ENCODE measurements at regions not wholly inside any gene's neighbourhood (a gene's known extent, or its start where the extent isn't known, plus 50 kb on each side); places are given as distances from the start of the nearest gene placed in this dataset.

- no peak for DNase-seq
- CTCF ChIA-PET = no interaction called here
- Histone ChIP-seq H3K9me3 (ENCODE audit: control extremely low read depth in 1 of 5, control insufficient read depth in 4 of 5, insufficient read depth in 2 of 5, low read depth in 1 of 5, low read length in 4 of 5) (no peaks in the 10 kb centered on the region), H3K36me3 (ENCODE audit: control insufficient read depth in 4 of 4, insufficient read depth in 4 of 4, low read length in 3 of 4) (no peaks in the 10 kb centered on the region), H3K27ac (ENCODE audit: insufficient read depth in 1 of 2, low read depth in 1 of 2, low read length in 2 of 2, poor library complexity in 1 of 2, severe bottlenecking in 2 of 2) (no peak overlapping the region), H3K4me1 (ENCODE audit: control extremely low read depth in 1 of 4, control insufficient read depth in 4 of 4, insufficient read depth in 4 of 4, low read length in 3 of 4) (no peaks in the 10 kb centered on the region), H3K27me3 (replicated peaks in 2 of 5; ENCODE audit: control insufficient read depth in 4 of 5, insufficient read depth in 5 of 5, low read length in 4 of 5) (no peaks in the 10 kb centered on the region), H3K4me3 (ENCODE audit: control insufficient read depth in 1 of 7, extremely low read depth in 1 of 7, insufficient read depth in 4 of 7, low read depth in 2 of 7, low read length in 6 of 7) (no peak overlapping the region)
- POLR2A ChIA-PET = no interaction called here
- WGBS (ENCODE audit: insufficient coverage) = 100% methylated on average over 1 of the region's 2 CpGs
Measured at GRCh38 chr12:28824193-28824846, 324.8 kb upstream of the FAR2 start.

- Histone ChIP-seq H3K4me1 (ENCODE audit: control extremely low read depth in 1 of 4, control insufficient read depth in 4 of 4, insufficient read depth in 4 of 4, low read length in 3 of 4) (no peaks in the 10 kb centered on the region), H3K36me3 (ENCODE audit: control insufficient read depth in 4 of 4, insufficient read depth in 4 of 4, low read length in 3 of 4) (no peaks in the 10 kb centered on the region), H3K27me3 (replicated peaks in 2 of 5; ENCODE audit: control insufficient read depth in 4 of 5, insufficient read depth in 5 of 5, low read length in 4 of 5) (no peaks in the 10 kb centered on the region), H3K4me3 (ENCODE audit: control insufficient read depth in 1 of 7, extremely low read depth in 1 of 7, insufficient read depth in 4 of 7, low read depth in 2 of 7, low read length in 6 of 7) (no peak overlapping the region), H3K9me3 (ENCODE audit: control extremely low read depth in 1 of 5, control insufficient read depth in 4 of 5, insufficient read depth in 2 of 5, low read depth in 1 of 5, low read length in 4 of 5) (no peaks in the 10 kb centered on the region), H3K27ac (ENCODE audit: insufficient read depth in 1 of 2, low read depth in 1 of 2, low read length in 2 of 2, poor library complexity in 1 of 2, severe bottlenecking in 2 of 2) (no peak overlapping the region)
- ChIA-PET CTCF (no interaction called here), POLR2A (no interaction called here)
- no peak for DNase-seq
Measured at GRCh38 chr12:28824849-28825248, 324.2 kb upstream of the FAR2 start.

- no peak overlapping the region for H3K4me3 ChIP-seq (ENCODE audit: control insufficient read depth in 1 of 7, extremely low read depth in 1 of 7, insufficient read depth in 4 of 7, low read depth in 2 of 7, low read length in 6 of 7)
- H3K27ac ChIP-seq (ENCODE audit: insufficient read depth in 1 of 2, low read depth in 1 of 2, low read length in 2 of 2, poor library complexity in 1 of 2, severe bottlenecking in 2 of 2) = no peak overlapping the region
- POLR2A ChIA-PET = no interaction called here
- no peaks in the 10 kb centered on the region for H3K4me1 ChIP-seq (ENCODE audit: control extremely low read depth in 1 of 4, control insufficient read depth in 4 of 4, insufficient read depth in 4 of 4, low read length in 3 of 4)
- no peaks in the 10 kb centered on the region for H3K36me3 ChIP-seq (ENCODE audit: control insufficient read depth in 4 of 4, insufficient read depth in 4 of 4, low read length in 3 of 4)
- CTCF ChIA-PET = interaction anchor here (0.9 to 1.1 kb wide), 2 partner anchors 13 to 60 kb away, joined by 3 read pairs; no protein-coding TSS in a partner anchor
- no peaks in the 10 kb centered on the region for H3K27me3 ChIP-seq (replicated peaks in 2 of 5; ENCODE audit: control insufficient read depth in 4 of 5, insufficient read depth in 5 of 5, low read length in 4 of 5)
- H3K9me3 ChIP-seq (ENCODE audit: control extremely low read depth in 1 of 5, control insufficient read depth in 4 of 5, insufficient read depth in 2 of 5, low read depth in 1 of 5, low read length in 4 of 5) = no peaks in the 10 kb centered on the region
- DNase-seq = no peak
Measured at GRCh38 chr12:28826766-28827165, 322.3 kb upstream of the FAR2 start.

DNA sequence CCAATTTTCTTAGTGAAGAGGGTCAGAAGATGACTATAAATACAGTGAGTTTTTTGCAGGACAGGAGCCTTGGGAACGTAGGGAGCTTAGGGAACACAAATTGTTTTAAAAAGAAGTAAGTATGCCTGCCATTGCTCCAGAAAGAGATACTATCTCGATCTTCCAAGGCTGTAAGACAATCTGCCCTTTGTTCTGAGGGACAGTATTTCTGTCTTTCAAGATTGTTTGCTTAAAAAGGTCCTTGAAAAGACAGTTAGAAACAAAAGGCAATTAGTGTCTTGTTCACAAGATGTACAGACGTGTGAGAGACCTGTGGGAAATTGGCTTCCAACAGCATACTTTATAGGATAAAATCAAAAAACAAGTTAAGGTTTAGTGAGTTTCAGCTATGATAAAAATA is 321.2 kb upstream of the FAR2 start:
- no peak overlapping the region for H3K4me3 ChIP-seq (ENCODE audit: control insufficient read depth in 1 of 7, extremely low read depth in 1 of 7, insufficient read depth in 4 of 7, low read depth in 2 of 7, low read length in 6 of 7)
- no peaks in the 10 kb centered on the region for H3K4me1 ChIP-seq (ENCODE audit: control extremely low read depth in 1 of 4, control insufficient read depth in 4 of 4, insufficient read depth in 4 of 4, low read length in 3 of 4)
- H3K36me3 ChIP-seq (ENCODE audit: control insufficient read depth in 4 of 4, insufficient read depth in 4 of 4, low read length in 3 of 4) = no peaks in the 10 kb centered on the region
- no peak overlapping the region for H3K27ac ChIP-seq (ENCODE audit: insufficient read depth in 1 of 2, low read depth in 1 of 2, low read length in 2 of 2, poor library complexity in 1 of 2, severe bottlenecking in 2 of 2)
- no peaks in the 10 kb centered on the region for H3K27me3 ChIP-seq (replicated peaks in 2 of 5; ENCODE audit: control insufficient read depth in 4 of 5, insufficient read depth in 5 of 5, low read length in 4 of 5)
- CTCF ChIA-PET = no interaction called here
- no peaks in the 10 kb centered on the region for H3K9me3 ChIP-seq (ENCODE audit: control extremely low read depth in 1 of 5, control insufficient read depth in 4 of 5, insufficient read depth in 2 of 5, low read depth in 1 of 5, low read length in 4 of 5)
- DNase-seq = no peak
- 69% methylated on average over 2 of the region's 3 CpGs for WGBS (ENCODE audit: insufficient coverage)
- POLR2A ChIA-PET = no interaction called here

DNA sequence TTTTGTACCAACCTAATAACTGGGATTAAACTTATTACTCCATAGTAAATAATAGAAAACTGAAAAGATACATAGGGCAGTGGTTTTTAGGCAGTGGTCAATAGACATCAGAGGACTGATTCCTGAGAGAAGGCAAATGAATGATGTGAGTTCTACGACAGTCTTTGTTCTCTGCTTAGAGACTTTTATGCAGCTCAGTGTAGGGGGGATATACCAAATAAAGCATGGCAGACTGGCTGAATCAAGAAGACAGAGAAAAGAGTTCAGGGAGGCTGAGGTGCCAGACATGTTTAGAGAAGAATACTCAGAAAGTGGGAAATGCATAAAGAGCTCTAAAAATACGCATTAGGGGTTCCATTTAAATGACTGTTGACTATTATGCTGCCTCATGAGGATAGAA is 320.8 kb upstream of the FAR2 start:
- ChIA-PET CTCF (no interaction called here), POLR2A (no interaction called here)
- H3K36me3 ChIP-seq (ENCODE audit: control insufficient read depth in 4 of 4, insufficient read depth in 4 of 4, low read length in 3 of 4) = no peaks in the 10 kb centered on the region
- no peaks in the 10 kb centered on the region for H3K27me3 ChIP-seq (replicated peaks in 2 of 5; ENCODE audit: control insufficient read depth in 4 of 5, insufficient read depth in 5 of 5, low read length in 4 of 5)
- WGBS (ENCODE audit: insufficient coverage) = 96% methylated on average over 2 of the region's 2 CpGs
- no peak overlapping the region for H3K27ac ChIP-seq (ENCODE audit: insufficient read depth in 1 of 2, low read depth in 1 of 2, low read length in 2 of 2, poor library complexity in 1 of 2, severe bottlenecking in 2 of 2)
- no peak for DNase-seq
- no peak overlapping the region for H3K4me3 ChIP-seq (ENCODE audit: control insufficient read depth in 1 of 7, extremely low read depth in 1 of 7, insufficient read depth in 4 of 7, low read depth in 2 of 7, low read length in 6 of 7)
- H3K9me3 ChIP-seq (ENCODE audit: control extremely low read depth in 1 of 5, control insufficient read depth in 4 of 5, insufficient read depth in 2 of 5, low read depth in 1 of 5, low read length in 4 of 5) = no peaks in the 10 kb centered on the region
- no peaks in the 10 kb centered on the region for H3K4me1 ChIP-seq (ENCODE audit: control extremely low read depth in 1 of 4, control insufficient read depth in 4 of 4, insufficient read depth in 4 of 4, low read length in 3 of 4)

DNA sequence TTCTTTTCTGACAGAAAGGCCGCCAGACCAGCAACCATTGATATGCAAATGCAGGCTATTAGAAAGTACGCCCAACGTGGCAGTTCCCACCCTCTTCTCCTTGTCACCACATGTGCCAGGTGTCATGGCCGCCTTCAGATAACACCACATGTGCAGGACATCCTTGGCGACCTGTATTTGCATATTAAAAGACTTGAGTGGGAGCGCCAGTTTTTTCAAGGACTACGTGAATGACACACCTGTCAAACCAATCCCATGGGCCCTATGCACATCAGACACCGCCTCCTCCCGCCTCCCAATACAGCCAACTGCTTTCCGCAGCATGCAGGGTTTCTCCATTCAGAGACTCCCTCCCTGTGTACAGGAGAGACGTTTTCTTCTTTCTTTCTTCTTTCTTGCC is 318.6 kb upstream of the FAR2 start:
- DNase-seq = no peak
- ChIA-PET POLR2A (no interaction called here), CTCF (no interaction called here)

GRCh38 chr12:28844718-28845117 is 304.4 kb upstream of the FAR2 start:
- Histone ChIP-seq H3K36me3 (ENCODE audit: control insufficient read depth in 4 of 4, insufficient read depth in 4 of 4, low read length in 3 of 4) (no peaks in the 10 kb centered on the region), H3K4me1 (ENCODE audit: control extremely low read depth in 1 of 4, control insufficient read depth in 4 of 4, insufficient read depth in 4 of 4, low read length in 3 of 4) (no peaks in the 10 kb centered on the region), H3K27ac (ENCODE audit: insufficient read depth in 1 of 2, low read depth in 1 of 2, low read length in 2 of 2, poor library complexity in 1 of 2, severe bottlenecking in 2 of 2) (no peak overlapping the region), H3K4me3 (ENCODE audit: control insufficient read depth in 1 of 7, extremely low read depth in 1 of 7, insufficient read depth in 4 of 7, low read depth in 2 of 7, low read length in 6 of 7) (no peak overlapping the region), H3K27me3 (replicated peaks in 2 of 5; ENCODE audit: control insufficient read depth in 4 of 5, insufficient read depth in 5 of 5, low read length in 4 of 5) (no peaks in the 10 kb centered on the region), H3K9me3 (ENCODE audit: control extremely low read depth in 1 of 5, control insufficient read depth in 4 of 5, insufficient read depth in 2 of 5, low read depth in 1 of 5, low read length in 4 of 5) (no peaks in the 10 kb centered on the region)
- no peak for DNase-seq
- 86% methylated on average over 1 of the region's 2 CpGs for WGBS (ENCODE audit: insufficient coverage)
- POLR2A ChIA-PET = no interaction called here
- CTCF ChIA-PET = no interaction called here

More for the DNA sequence above, 318.6 kb upstream of the FAR2 start:
- no peak overlapping the region for H3K27ac ChIP-seq (ENCODE audit: insufficient read depth in 1 of 2, low read depth in 1 of 2, low read length in 2 of 2, poor library complexity in 1 of 2, severe bottlenecking in 2 of 2)
- no peak overlapping the region for H3K4me3 ChIP-seq (ENCODE audit: control insufficient read depth in 1 of 7, extremely low read depth in 1 of 7, insufficient read depth in 4 of 7, low read depth in 2 of 7, low read length in 6 of 7)
- H3K9me3 ChIP-seq (ENCODE audit: control extremely low read depth in 1 of 5, control insufficient read depth in 4 of 5, insufficient read depth in 2 of 5, low read depth in 1 of 5, low read length in 4 of 5) = peaks cover 0 to 3% (median 0%) of the 10 kb centered on the region in 5 experiments
- 86% methylated on average over 10 of the region's 11 CpGs for WGBS (ENCODE audit: insufficient coverage)
- no peaks in the 10 kb centered on the region for H3K4me1 ChIP-seq (ENCODE audit: control extremely low read depth in 1 of 4, control insufficient read depth in 4 of 4, insufficient read depth in 4 of 4, low read length in 3 of 4)
- no peaks in the 10 kb centered on the region for H3K36me3 ChIP-seq (ENCODE audit: control insufficient read depth in 4 of 4, insufficient read depth in 4 of 4, low read length in 3 of 4)
- no peaks in the 10 kb centered on the region for H3K27me3 ChIP-seq (replicated peaks in 2 of 5; ENCODE audit: control insufficient read depth in 4 of 5, insufficient read depth in 5 of 5, low read length in 4 of 5)
